ENCODE measurements at regions not wholly inside any gene's neighbourhood (a gene's known extent, or its start where the extent isn't known, plus 50 kb on each side); places are given as distances from the start of the nearest gene placed in this dataset.

- TF ChIP-seq TP53 (CRISPR knock-in tag; IDR thresholded peaks at IDR 0.05) (no peak), E2F4 (CRISPR knock-in tag; IDR thresholded peaks at IDR 0.05; ENCODE audit: borderline replicate concordance, low read depth) (no peak), JUN (CRISPR knock-in tag; IDR thresholded peaks at IDR 0.05) (no peak), CTCF (IDR thresholded peaks at IDR 0.05) (no peak), SP1 (CRISPR knock-in tag; conservative IDR thresholded peaks at IDR 0.05) (no peak), ZNF281 (CRISPR knock-in tag; IDR thresholded peaks at IDR 0.05) (no peak), TEAD4 (CRISPR knock-in tag; IDR thresholded peaks at IDR 0.05) (no peak), SMAD4 (CRISPR knock-in tag; IDR thresholded peaks at IDR 0.05) (no peak), E2F5 (CRISPR knock-in tag; IDR thresholded peaks at IDR 0.05) (no peak)
Measured at GRCh38 chr1:93738075-93738622, 56.5 kb upstream of the BCAR3 start.

Data from WTC11 (cell line).